ENCODE measurements at regions not wholly inside any gene's neighbourhood (a gene's known extent, or its start where the extent isn't known, plus 50 kb on each side); places are given as distances from the start of the nearest gene placed in this dataset.

DNA sequence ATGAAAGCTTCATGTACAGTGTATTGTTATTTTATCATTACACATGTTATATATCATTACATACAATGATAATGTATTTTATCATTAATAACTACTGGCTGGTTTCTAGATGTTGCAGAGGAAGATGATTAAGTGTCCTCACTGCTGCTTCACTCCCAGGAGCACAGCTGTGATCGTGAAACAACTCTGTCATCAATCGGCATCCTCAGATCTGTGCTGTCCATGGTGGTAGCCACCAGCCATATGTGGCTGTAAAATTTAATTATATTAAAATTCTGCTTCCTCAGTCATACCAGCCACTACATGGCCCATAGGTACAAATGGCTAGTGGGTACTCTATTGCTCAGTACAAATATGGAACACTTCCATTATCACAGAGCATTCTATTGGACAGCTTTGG is 379.4 kb upstream of the CFAP20DC start:
- TF ChIP-seq, protein P1, sequence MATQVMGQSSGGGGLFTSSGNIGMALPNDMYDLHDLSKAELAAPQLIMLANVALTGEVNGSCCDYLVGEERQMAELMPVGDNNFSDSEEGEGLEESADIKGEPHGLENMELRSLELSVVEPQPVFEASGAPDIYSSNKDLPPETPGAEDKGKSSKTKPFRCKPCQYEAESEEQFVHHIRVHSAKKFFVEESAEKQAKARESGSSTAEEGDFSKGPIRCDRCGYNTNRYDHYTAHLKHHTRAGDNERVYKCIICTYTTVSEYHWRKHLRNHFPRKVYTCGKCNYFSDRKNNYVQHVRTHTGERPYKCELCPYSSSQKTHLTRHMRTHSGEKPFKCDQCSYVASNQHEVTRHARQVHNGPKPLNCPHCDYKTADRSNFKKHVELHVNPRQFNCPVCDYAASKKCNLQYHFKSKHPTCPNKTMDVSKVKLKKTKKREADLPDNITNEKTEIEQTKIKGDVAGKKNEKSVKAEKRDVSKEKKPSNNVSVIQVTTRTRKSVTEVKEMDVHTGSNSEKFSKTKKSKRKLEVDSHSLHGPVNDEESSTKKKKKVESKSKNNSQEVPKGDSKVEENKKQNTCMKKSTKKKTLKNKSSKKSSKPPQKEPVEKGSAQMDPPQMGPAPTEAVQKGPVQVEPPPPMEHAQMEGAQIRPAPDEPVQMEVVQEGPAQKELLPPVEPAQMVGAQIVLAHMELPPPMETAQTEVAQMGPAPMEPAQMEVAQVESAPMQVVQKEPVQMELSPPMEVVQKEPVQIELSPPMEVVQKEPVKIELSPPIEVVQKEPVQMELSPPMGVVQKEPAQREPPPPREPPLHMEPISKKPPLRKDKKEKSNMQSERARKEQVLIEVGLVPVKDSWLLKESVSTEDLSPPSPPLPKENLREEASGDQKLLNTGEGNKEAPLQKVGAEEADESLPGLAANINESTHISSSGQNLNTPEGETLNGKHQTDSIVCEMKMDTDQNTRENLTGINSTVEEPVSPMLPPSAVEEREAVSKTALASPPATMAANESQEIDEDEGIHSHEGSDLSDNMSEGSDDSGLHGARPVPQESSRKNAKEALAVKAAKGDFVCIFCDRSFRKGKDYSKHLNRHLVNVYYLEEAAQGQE (IDR thresholded peaks at IDR 0.05; ENCODE audit: borderline replicate concordance): no peak
- TF ChIP-seq, protein P2, sequence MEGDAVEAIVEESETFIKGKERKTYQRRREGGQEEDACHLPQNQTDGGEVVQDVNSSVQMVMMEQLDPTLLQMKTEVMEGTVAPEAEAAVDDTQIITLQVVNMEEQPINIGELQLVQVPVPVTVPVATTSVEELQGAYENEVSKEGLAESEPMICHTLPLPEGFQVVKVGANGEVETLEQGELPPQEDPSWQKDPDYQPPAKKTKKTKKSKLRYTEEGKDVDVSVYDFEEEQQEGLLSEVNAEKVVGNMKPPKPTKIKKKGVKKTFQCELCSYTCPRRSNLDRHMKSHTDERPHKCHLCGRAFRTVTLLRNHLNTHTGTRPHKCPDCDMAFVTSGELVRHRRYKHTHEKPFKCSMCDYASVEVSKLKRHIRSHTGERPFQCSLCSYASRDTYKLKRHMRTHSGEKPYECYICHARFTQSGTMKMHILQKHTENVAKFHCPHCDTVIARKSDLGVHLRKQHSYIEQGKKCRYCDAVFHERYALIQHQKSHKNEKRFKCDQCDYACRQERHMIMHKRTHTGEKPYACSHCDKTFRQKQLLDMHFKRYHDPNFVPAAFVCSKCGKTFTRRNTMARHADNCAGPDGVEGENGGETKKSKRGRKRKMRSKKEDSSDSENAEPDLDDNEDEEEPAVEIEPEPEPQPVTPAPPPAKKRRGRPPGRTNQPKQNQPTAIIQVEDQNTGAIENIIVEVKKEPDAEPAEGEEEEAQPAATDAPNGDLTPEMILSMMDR (IDR thresholded peaks at IDR 0.05; ENCODE audit: poor library complexity, severe bottlenecking): no peak
- TF ChIP-seq TAF1 (IDR thresholded peaks at IDR 0.05; ENCODE audit: low read depth) (no peak), POLR2AphosphoS5 (IDR thresholded peaks at IDR 0.05) (no peak), SMC3 (conservative IDR thresholded peaks at IDR 0.05; ENCODE audit: poor library complexity) (no peak), MXI1 (conservative IDR thresholded peaks at IDR 0.05; ENCODE audit: poor library complexity, severe bottlenecking) (no peak), EP300 (conservative IDR thresholded peaks at IDR 0.05; ENCODE audit: poor library complexity, severe bottlenecking) (no peak), EZH2 (IDR thresholded peaks at IDR 0.05; ENCODE audit: borderline replicate concordance, insufficient read depth, low read length, poor library complexity, severe bottlenecking) (no peak), RAD21 (conservative IDR thresholded peaks at IDR 0.05) (no peak)

Measured in neural cell (in vitro differentiated cells).